ENCODE measurements at regions not wholly inside any gene's neighbourhood (a gene's known extent, or its start where the extent isn't known, plus 50 kb on each side); places are given as distances from the start of the nearest gene placed in this dataset.

- no peak for DNase-seq (ENCODE audit: low spot score)
These were observed 465.5 kb downstream of the INSC start for GRCh38 chr11:15580056-15580774.

GRCh38 chr11:15580775-15581095 lies 466.0 kb downstream of the INSC start:
- DNase-seq (ENCODE audit: low spot score), result no peak

DNA sequence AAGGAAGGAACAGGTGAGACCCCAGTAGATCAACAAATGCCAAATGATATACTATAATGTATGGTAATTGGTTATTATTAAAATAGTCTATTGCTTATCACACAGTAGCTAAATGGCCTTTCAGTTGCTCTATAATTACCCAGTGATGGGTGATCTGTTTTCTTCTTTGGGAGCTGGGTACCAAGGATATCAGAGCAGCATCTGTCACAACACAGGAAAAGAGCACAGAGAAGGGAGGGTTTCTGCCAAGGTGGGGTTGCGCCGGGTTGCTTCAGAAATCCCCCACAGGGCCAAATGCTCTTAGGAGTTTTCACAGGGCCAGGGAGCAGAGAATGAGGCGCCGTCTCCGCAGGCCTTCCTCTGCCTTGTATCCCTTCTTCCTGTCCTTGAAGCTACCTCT lies 469.4 kb downstream of the INSC start:
- no peak for DNase-seq (ENCODE audit: low spot score)

DNA sequence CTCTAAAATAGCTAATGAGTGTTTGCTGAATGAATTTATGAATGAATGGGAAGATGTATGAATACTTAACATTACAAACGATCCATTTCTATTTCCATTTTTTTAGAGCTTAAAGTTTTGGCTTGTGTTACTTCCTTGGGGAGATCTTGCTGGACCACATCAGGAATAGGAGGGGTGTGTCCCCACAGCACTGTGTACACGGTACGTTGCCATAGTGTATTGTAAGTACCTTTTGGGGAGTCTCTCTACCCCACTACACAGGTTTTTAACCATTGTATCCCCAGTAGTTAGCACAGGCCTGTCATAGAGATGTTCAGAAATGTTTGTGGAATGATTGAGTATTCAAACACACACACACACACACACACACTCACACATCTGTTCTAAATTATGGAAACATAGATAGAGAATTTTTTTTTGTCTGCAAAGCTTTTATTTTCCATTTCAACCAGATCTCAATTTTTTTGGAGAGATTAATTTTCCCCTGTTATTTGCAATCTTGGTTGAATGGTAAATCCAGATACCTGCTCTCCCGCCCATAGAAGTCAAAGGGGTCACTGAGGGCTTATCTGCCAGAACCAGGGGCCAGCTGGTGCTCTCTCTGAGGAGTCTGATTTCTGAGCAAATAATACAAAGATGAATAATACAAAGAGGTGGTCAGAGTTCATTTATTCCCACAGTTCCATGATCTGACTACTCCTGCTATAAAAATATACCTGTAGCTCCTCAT lies 471.0 kb downstream of the INSC start:
- no peak for DNase-seq (ENCODE audit: low spot score)

DNA sequence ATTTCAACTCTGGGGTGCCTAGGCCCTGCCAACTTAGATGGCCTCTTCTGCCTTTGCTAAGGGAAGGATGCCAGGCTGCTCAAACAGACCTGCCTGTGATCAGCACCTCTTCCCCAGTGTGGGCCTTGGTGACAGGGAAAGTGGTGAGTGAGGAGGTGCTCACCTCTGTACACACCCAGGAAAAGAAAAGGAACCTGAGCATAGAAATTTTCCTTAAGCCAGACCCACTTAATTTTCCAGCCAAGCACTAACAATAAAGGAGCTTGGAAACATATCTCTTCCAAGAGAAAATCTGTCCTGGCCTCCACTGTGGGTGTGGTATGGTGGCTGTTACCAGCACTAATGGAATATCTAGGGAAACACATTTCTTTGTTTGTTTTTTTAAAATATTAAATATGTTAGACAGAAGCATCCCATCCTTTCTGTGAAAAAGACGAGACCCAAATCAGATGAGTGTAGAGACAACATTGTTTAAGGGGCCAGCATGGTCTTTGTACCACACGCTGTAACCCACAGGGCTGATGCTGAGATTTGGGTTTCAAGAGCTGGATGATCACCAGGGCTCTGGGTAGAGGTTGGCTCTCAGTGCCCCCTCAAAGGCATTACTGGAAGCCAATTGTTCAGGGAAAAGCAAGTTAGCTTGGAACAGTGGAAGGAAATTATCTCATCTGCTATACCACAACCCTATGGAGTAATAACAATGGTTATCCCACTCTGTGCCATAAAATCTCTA lies 472.2 kb downstream of the INSC start:
- DNase-seq (ENCODE audit: low spot score), result no peak

DNA sequence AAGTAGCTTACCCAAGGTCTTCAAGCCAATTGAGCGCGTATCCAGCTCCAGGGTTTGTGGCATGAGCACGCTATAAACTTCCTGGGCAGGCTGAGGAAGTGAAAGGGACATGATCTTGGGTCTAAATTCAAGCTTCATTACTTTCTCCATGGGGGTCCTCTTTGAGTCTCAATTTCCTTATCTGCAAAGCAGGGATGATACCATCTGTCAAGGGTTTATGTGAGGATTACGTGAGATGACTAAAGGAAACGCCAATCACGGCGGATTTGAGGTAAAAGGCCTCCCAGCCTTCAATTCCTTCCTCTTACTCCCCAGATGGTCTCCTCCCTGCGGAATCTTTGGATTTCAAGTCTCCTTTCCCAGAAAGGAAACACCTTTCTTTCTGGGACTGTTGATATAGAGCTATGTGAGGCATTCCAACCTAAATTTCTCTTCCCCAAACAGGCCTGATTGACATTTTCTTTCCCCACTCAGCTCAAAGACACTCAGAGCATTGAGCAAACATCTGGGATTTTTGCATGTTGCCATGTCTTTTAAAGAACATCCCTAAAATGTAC lies 474.4 kb downstream of the INSC start:
- DNase-seq (ENCODE audit: low spot score), result no peak

GRCh38 chr11:15590132-15590531 lies 475.4 kb downstream of the INSC start:
- DNase-seq (ENCODE audit: low spot score), result no peak

DNA sequence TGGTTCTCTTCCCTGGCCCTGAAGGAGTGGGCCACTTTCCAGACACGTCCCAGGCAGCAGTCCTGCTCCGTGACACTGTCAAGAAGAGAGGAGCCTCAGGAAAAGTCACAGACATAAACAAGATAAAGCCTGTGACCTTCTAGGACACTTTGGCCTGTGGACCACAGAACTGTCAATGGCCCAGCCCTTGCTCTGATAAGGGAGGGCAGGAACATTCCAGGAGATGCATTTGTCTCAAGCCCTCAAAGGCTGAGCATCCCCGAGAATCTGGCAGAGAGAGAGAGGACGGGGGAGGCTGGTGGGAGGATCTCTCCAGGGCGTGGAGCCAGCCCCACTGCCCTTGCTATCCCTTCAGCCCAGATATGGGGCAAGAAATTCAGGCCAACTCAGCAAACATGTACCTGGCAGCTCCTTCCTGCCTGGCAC lies 476.4 kb downstream of the INSC start:
- no peak for DNase-seq (ENCODE audit: low spot score)

- DNase-seq (ENCODE audit: low spot score), result no peak
These were observed 479.9 kb downstream of the INSC start for GRCh38 chr11:15594607-15595006.

GRCh38 chr11:15599376-15599775 lies 484.7 kb downstream of the INSC start:
- no peak for DNase-seq (ENCODE audit: low spot score)

DNA sequence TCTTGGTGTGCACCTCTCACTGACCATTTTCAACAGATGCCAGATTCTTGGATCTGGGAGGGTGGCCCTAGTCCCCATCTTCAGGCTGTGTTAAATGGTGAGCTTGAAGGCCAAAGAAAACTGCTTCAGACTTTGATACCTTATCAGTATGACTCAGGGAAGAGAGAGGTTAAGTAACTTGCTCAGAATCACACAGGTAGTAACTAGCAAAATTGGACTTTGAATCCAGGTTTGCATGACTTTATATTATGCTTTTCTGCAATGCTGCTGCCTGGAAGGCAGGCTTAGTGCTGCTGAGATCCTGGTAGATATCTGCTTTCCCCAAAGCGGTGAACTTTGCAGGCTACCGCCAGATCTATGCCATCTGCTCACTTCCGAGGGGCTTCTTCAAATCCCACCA lies 487.3 kb downstream of the INSC start:
- DNase-seq (ENCODE audit: low spot score), result no peak

DNA sequence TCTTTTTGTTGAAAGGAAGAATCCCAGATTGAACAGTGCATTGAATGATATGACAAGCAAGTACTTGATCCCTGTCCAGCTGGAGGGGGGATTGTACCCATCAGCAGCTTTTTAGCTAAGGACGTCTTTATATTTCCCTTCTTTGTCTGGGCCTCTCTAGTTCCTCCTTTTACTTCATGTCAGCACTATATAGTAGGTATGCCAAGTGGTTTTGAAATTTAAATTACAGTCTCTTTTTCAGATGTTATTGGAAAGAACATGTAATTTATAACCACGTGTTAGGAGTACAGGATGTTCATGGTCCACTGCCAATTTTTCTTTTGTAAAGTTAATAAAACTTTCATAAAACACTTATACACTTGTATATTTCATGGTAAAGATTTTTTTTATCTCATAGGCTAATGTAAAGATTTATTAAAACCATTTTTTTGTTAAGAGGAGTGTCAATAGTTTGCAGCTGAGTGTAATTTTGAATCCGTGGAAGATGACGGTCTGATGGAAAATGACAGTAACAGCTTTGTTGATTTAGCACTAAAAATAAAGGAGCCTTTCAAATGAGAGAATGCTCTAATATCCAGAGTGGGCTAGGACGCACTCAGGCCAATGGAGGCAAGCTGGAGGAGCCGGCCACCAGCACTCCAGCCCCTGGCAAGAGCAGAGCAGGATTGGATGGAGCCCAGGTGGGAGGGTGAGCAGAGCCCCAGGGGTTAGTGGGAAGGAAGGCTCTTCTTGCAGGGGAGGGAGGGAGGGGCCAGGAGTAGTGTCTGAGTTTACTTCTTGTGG lies 488.3 kb downstream of the INSC start:
- DNase-seq (ENCODE audit: low spot score), result no peak

GRCh38 chr11:15605094-15605493 lies 490.4 kb downstream of the INSC start:
- DNase-seq (ENCODE audit: low spot score), result no peak

GRCh38 chr11:15607361-15608036 lies 492.8 kb downstream of the INSC start:
- DNase-seq (ENCODE audit: low spot score), result no peak

DNA sequence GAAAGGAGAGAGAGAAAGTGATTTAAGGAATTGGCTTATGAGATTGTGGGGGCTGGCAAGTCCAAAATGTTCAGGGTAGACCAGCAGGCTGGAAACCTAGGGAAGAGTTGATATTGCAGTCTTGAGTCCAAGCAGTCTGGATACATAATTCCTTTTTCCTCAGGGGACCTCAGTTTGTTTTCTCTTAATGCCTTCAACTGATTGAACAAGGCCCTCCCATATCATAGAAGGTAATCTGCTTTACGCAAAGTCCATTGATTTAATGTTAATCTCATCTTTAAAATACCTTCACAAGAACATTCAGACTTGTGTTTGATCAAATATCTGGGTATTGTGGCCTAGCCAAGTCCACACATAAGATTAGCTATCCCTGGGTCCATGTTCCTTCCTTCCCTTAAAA lies 494.7 kb downstream of the INSC start:
- DNase-seq (ENCODE audit: low spot score), result no peak

DNA sequence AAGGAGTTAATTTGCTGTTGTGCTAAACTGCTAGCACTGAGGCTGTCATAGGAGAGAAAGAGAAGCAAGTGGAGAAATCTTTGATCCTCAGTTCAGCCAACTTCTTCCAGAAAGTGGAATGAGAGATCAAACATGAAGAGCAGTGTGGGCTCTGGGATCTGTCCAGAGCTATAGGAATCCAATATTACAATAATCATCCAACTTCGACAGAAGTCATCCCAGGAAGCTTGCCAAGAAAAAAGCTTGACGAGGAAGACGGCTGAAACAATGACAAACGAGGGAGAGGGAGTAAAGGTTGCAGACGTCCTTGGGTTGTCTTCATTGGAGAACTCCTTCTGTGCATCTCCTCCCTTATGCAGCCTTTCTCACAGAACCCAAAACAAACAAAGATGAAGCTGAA lies 496.2 kb downstream of the INSC start:
- DNase-seq (ENCODE audit: low spot score), result no peak

DNA sequence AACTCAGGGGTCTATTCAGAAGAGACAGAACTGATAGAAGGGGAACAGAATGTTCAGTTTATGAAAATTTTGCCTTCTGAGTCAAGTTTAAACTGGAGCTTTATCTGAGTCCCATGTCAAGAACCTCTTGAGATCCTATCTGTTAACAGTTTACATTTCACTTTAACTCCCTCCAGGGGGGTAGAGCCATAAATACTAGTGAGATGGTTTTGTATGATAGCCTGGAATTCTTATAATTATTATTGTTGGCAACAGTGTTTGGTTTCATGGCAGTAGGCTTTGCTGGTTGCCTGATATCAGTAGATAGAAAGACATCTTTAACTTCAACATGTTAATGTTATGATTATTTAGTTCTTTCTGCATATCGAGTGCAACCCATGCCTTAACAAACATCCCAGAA lies 498.5 kb downstream of the INSC start:
- DNase-seq (ENCODE audit: low spot score), result no peak

GRCh38 chr11:15613789-15614188 lies 499.1 kb downstream of the INSC start:
- no peak for DNase-seq (ENCODE audit: low spot score)

DNA sequence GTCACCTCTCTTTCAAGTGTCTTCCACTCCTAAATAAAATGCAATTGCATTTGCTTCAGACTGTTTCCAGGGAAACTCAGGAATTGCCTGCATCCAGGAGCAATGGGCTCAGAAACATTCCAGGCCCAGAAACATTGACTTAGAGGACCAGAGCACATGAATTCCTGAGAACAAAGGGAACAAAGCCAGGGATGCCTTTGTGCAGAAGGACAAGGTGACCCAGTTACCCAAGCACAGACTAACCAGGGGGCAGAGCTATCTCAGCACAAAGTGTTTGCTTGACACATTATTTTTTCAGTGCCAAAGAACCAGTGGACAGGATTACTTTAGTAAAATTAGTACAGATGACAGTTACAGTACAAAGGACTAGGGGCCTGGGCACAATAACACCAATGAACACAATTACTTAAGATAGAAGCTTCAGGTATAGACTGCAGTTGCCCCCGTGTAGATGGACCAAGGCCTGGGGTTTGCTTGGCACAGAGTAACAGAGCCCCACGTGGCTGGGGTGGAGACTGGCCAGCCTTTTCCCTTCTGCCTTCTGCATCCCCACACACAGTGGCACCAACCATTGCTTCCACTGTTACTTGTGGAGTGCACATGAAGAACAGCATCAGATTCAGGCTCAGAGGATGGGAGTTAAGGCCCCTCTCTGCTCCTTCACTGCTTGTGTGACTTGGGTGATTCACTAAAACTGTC lies 500.8 kb downstream of the INSC start:
- DNase-seq (ENCODE audit: low spot score), result no peak
